Suprapubic skin (tissue), 3 donors: ENCODE measurements at regions not wholly inside any gene's neighbourhood (a gene's known extent, or its start where the extent isn't known, plus 50 kb on each side); places are given as distances from the start of the nearest gene placed in this dataset.

Source experiments
- POLR2A ChIP-seq, 2 donors: fragments of 450-650 bp; IDR thresholded peaks; one replicate each; pipeline ENCODE4 v1.6.1; 2017; ENCODE audit warnings: antibody characterized with exemption in 2 of 2, mild to moderate bottlenecking in 2 of 2, moderate library complexity in 2 of 2
- TF ChIP-seq, protein P1 (sequence below), 2 donors: fragments of 200-600 bp in 1 of 2; fragments of 450-650 bp in 1 of 2; sonication (generic) in 1 of 2; IDR thresholded peaks; one replicate each; pipeline ENCODE4 v1.5.1; 2016 to 2019; ENCODE audit warnings: antibody characterized with exemption in 2 of 2, mild to moderate bottlenecking in 1 of 2, moderate library complexity in 1 of 2

DNA sequence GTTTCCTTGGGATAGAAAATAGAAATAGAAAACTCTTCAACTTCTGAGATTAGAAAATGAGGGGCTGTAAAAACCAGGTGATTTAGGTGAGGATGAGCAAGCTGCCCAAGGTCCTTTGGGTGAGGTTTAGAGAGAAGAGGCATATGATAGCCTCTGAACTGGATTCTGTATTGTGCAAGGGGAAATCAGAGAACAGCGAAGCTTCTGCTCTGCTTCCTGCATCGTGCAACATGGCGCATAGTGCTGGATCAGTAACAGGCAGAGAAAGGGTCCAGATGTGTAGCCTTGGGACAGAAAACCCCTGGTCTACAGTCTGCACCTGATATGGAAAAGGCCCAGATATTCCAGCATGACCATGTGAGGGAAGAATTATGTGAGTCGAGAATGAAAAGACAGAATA, 121.7 kb downstream of the MBL2 start:
- TF ChIP-seq, protein P1, sequence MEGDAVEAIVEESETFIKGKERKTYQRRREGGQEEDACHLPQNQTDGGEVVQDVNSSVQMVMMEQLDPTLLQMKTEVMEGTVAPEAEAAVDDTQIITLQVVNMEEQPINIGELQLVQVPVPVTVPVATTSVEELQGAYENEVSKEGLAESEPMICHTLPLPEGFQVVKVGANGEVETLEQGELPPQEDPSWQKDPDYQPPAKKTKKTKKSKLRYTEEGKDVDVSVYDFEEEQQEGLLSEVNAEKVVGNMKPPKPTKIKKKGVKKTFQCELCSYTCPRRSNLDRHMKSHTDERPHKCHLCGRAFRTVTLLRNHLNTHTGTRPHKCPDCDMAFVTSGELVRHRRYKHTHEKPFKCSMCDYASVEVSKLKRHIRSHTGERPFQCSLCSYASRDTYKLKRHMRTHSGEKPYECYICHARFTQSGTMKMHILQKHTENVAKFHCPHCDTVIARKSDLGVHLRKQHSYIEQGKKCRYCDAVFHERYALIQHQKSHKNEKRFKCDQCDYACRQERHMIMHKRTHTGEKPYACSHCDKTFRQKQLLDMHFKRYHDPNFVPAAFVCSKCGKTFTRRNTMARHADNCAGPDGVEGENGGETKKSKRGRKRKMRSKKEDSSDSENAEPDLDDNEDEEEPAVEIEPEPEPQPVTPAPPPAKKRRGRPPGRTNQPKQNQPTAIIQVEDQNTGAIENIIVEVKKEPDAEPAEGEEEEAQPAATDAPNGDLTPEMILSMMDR (IDR thresholded peaks at IDR 0.05), result no peak
- TF ChIP-seq POLR2A (IDR thresholded peaks at IDR 0.05), result no peak
